K562 (cell line): ENCODE measurements at regions not wholly inside any gene's neighbourhood (a gene's known extent, or its start where the extent isn't known, plus 50 kb on each side); places are given as distances from the start of the nearest gene placed in this dataset.

Experiments
- RBM39 ChIP-seq: fragments of 200-400 bp; formaldehyde crosslinking; optimal IDR thresholded peaks from 2 replicates; pipeline ENCODE3; 2018; ENCODE audit warnings: low read depth, low read length
- RCOR1 ChIP-seq, 2 experiments: IDR thresholded peaks; 2 replicates each; pipeline ENCODE4 v1.6.1; 2012; ENCODE audit warnings: low read depth in 2 of 2, low read length in 2 of 2, borderline replicate concordance in 1 of 2, improper control_type of control experiment in 1 of 2
- SAFB2 ChIP-seq: fragments of 200-400 bp; formaldehyde crosslinking; IDR thresholded peaks from 2 replicates; pipeline ENCODE4 v1.6.1; 2018; ENCODE audit warnings: borderline replicate concordance, low read length, low read depth, moderate library complexity; ENCODE audit not compliant: severe bottlenecking
- SMAD2 ChIP-seq: fragments of 150-350 bp; IDR thresholded peaks from 2 replicates; pipeline ENCODE4 v1.6.1; 2014; ENCODE audit warnings: low read depth, mild to moderate bottlenecking, low read length
- SMAD4 ChIP-seq: fragments of 250-450 bp; sonication (Bioruptor Pico); conservative IDR thresholded peaks from 2 replicates; pipeline ENCODE4 v1.8.0; 2021; ENCODE audit warnings: inconsistent platforms, mild to moderate bottlenecking, moderate library complexity
- STAT5A ChIP-seq: IDR thresholded peaks from 2 replicates; pipeline ENCODE4 v1.6.1; 2012; ENCODE audit warnings: low read length, inconsistent platforms, borderline replicate concordance
- TAF1 ChIP-seq: IDR thresholded peaks from 2 replicates; pipeline ENCODE4 v1.6.1; 2011; ENCODE audit warnings: mild to moderate bottlenecking, low read length, moderate library complexity; ENCODE audit not compliant: insufficient read depth, control insufficient read depth, severe bottlenecking; ENCODE audit errors: extremely low read depth
- ZNF143 ChIP-seq: sonication (generic); formaldehyde crosslinking; IDR thresholded peaks from 2 replicates; pipeline ENCODE4 v1.9.0; 2022; ENCODE audit warnings: mild to moderate bottlenecking, missing genetic modification reagents
- ZNF696 ChIP-seq: fragments of 250-450 bp; sonication (Bioruptor Pico); conservative IDR thresholded peaks from 2 replicates; pipeline ENCODE4 v1.4.0; 2020; ENCODE audit warnings: mild to moderate bottlenecking, moderate library complexity
- TF ChIP-seq, protein P1 (sequence below): fragments of 200-600 bp; sonication (generic); IDR thresholded peaks from one replicate; pipeline ENCODE4 v1.6.1; 2012; ENCODE audit warnings: mild to moderate bottlenecking, low read depth, low read length, inconsistent platforms
- TF ChIP-seq, protein P2 (sequence below): fragments of 450-650 bp; IDR thresholded peaks from one replicate; pipeline ENCODE4 v1.6.1; 2018; ENCODE audit warnings: mild to moderate bottlenecking, moderate library complexity; ENCODE audit not compliant: partially characterized antibody

DNA sequence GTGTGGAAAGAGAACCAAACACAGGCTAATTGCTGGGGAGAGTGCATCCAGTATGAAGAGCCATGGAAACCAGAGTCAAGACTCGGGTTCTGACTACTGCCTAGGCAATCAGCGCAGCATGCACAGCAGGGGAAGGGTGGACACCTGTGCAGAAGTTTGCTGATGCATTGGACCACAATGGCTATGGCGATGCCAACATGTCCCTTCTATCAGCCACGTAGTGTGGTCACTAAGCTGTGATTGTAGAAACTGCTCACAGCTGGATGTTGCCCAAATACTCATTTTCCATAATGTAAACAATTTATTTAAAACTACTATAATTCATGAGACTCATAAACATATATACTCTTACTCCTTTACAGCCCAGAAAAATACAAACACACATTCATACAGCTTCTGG is 1718.2 kb downstream of the EFNB2 start (continued):
- TF ChIP-seq, protein P1, sequence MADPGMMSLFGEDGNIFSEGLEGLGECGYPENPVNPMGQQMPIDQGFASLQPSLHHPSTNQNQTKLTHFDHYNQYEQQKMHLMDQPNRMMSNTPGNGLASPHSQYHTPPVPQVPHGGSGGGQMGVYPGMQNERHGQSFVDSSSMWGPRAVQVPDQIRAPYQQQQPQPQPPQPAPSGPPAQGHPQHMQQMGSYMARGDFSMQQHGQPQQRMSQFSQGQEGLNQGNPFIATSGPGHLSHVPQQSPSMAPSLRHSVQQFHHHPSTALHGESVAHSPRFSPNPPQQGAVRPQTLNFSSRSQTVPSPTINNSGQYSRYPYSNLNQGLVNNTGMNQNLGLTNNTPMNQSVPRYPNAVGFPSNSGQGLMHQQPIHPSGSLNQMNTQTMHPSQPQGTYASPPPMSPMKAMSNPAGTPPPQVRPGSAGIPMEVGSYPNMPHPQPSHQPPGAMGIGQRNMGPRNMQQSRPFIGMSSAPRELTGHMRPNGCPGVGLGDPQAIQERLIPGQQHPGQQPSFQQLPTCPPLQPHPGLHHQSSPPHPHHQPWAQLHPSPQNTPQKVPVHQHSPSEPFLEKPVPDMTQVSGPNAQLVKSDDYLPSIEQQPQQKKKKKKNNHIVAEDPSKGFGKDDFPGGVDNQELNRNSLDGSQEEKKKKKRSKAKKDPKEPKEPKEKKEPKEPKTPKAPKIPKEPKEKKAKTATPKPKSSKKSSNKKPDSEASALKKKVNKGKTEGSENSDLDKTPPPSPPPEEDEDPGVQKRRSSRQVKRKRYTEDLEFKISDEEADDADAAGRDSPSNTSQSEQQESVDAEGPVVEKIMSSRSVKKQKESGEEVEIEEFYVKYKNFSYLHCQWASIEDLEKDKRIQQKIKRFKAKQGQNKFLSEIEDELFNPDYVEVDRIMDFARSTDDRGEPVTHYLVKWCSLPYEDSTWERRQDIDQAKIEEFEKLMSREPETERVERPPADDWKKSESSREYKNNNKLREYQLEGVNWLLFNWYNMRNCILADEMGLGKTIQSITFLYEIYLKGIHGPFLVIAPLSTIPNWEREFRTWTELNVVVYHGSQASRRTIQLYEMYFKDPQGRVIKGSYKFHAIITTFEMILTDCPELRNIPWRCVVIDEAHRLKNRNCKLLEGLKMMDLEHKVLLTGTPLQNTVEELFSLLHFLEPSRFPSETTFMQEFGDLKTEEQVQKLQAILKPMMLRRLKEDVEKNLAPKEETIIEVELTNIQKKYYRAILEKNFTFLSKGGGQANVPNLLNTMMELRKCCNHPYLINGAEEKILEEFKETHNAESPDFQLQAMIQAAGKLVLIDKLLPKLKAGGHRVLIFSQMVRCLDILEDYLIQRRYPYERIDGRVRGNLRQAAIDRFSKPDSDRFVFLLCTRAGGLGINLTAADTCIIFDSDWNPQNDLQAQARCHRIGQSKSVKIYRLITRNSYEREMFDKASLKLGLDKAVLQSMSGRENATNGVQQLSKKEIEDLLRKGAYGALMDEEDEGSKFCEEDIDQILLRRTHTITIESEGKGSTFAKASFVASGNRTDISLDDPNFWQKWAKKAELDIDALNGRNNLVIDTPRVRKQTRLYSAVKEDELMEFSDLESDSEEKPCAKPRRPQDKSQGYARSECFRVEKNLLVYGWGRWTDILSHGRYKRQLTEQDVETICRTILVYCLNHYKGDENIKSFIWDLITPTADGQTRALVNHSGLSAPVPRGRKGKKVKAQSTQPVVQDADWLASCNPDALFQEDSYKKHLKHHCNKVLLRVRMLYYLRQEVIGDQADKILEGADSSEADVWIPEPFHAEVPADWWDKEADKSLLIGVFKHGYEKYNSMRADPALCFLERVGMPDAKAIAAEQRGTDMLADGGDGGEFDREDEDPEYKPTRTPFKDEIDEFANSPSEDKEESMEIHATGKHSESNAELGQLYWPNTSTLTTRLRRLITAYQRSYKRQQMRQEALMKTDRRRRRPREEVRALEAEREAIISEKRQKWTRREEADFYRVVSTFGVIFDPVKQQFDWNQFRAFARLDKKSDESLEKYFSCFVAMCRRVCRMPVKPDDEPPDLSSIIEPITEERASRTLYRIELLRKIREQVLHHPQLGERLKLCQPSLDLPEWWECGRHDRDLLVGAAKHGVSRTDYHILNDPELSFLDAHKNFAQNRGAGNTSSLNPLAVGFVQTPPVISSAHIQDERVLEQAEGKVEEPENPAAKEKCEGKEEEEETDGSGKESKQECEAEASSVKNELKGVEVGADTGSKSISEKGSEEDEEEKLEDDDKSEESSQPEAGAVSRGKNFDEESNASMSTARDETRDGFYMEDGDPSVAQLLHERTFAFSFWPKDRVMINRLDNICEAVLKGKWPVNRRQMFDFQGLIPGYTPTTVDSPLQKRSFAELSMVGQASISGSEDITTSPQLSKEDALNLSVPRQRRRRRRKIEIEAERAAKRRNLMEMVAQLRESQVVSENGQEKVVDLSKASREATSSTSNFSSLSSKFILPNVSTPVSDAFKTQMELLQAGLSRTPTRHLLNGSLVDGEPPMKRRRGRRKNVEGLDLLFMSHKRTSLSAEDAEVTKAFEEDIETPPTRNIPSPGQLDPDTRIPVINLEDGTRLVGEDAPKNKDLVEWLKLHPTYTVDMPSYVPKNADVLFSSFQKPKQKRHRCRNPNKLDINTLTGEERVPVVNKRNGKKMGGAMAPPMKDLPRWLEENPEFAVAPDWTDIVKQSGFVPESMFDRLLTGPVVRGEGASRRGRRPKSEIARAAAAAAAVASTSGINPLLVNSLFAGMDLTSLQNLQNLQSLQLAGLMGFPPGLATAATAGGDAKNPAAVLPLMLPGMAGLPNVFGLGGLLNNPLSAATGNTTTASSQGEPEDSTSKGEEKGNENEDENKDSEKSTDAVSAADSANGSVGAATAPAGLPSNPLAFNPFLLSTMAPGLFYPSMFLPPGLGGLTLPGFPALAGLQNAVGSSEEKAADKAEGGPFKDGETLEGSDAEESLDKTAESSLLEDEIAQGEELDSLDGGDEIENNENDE = no peak
- TF ChIP-seq TAF1 (no peak), SMAD4 (CRISPR knock-in tag) (no peak), ZNF143 (CRISPR knock-in tag) (no peak), SMAD2 (no peak), RCOR1 (IDR thresholded peaks at IDR 0.05; ENCODE audit: borderline replicate concordance in 1 of 2, low read depth in 2 of 2, low read length in 2 of 2) (no peak), SAFB2 (no peak), ZNF696 (CRISPR knock-in tag) (no peak), RBM39 (no peak), STAT5A (no peak)
- TF ChIP-seq, protein P2, sequence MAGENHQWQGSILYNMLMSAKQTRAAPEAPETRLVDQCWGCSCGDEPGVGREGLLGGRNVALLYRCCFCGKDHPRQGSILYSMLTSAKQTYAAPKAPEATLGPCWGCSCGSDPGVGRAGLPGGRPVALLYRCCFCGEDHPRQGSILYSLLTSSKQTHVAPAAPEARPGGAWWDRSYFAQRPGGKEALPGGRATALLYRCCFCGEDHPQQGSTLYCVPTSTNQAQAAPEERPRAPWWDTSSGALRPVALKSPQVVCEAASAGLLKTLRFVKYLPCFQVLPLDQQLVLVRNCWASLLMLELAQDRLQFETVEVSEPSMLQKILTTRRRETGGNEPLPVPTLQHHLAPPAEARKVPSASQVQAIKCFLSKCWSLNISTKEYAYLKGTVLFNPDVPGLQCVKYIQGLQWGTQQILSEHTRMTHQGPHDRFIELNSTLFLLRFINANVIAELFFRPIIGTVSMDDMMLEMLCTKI = no peak
